ENCODE measurements at regions not wholly inside any gene's neighbourhood (a gene's known extent, or its start where the extent isn't known, plus 50 kb on each side); places are given as distances from the start of the nearest gene placed in this dataset.

- H3K27ac ChIP-seq (ENCODE audit: insufficient read depth, low read depth, low read length): no peak overlapping the region
- H2AFZ ChIP-seq (ENCODE audit: low read depth, low read length): no peak overlapping the region
- no peaks in the 10 kb centered on the region for H3K79me2 ChIP-seq (ENCODE audit: control insufficient read depth, insufficient read depth, low read length)
- H3K4me2 ChIP-seq (ENCODE audit: insufficient read depth, low read length): no peak overlapping the region
- H3K27me3 ChIP-seq (ENCODE audit: control insufficient read depth in 2 of 2, insufficient read depth in 2 of 2, low read length in 2 of 2): peaks cover 0 to 5% of the 10 kb centered on the region in 2 experiments
- H3K9me1 ChIP-seq (replicated peaks; ENCODE audit: control insufficient read depth, extremely low read depth, insufficient read depth, low read length): no peaks in the 10 kb centered on the region
- ChIA-PET POLR2A (no interaction called here), CTCF (no interaction called here)
- dilution Hi-C loops (cut with MboI; ENCODE audit: extremely low pct_ligation_motif_present, low sequenced_read_pairs): no loop called here
- BruUV-seq (replicated peaks): no TSS peak
- H3K4me1 ChIP-seq (ENCODE audit: control insufficient read depth, extremely low read depth, insufficient read depth, low read length): no peaks in the 10 kb centered on the region
- no peak overlapping the region for H3K4me3 ChIP-seq (replicated peaks in 1 of 3; ENCODE audit: insufficient read depth in 1 of 3, low read depth in 1 of 3, low read length in 3 of 3)
- H3K36me3 ChIP-seq (ENCODE audit: control insufficient read depth in 2 of 2, extremely low read depth in 1 of 2, insufficient read depth in 2 of 2, low read length in 2 of 2): no peaks in the 10 kb centered on the region
- no peak for FAIRE-seq
- intact Hi-C loops (cut with micrococcal nuclease): no loop called here
- H3K9ac ChIP-seq (replicated peaks; ENCODE audit: extremely low read depth, insufficient read depth, low read length): no peak overlapping the region
- no peaks in the 10 kb centered on the region for H3K9me3 ChIP-seq (replicated peaks; ENCODE audit: control insufficient read depth, insufficient read depth, low read length)
- TF ChIP-seq POLR2AphosphoS5 (IDR thresholded peaks at IDR 0.05; ENCODE audit: insufficient read depth, low read depth, low read length) (no peak), CTCF (IDR thresholded peaks at IDR 0.05; ENCODE audit: extremely low read depth in 1 of 2, insufficient read depth in 1 of 2, low read depth in 1 of 2, low read length in 2 of 2) (no peak), FOS (IDR thresholded peaks at IDR 0.05; ENCODE audit: borderline replicate concordance, insufficient read depth, low read length) (no peak), POLR2A (IDR thresholded peaks at IDR 0.05; ENCODE audit: low read depth, low read length) (no peak), EZH2 (IDR thresholded peaks at IDR 0.05; ENCODE audit: borderline replicate concordance, low read depth, low read length, severe bottlenecking) (no peak), MYC (IDR thresholded peaks at IDR 0.05; ENCODE audit: low read depth, low read length) (no peak), JUN (IDR thresholded peaks at IDR 0.05; ENCODE audit: borderline replicate concordance, insufficient read depth, insufficient read length, low read depth) (no peak), MAX (IDR thresholded peaks at IDR 0.05; ENCODE audit: insufficient read depth, insufficient read length) (no peak), GATA2 (IDR thresholded peaks at IDR 0.05; ENCODE audit: insufficient read depth, insufficient read length, low read depth, low read length) (no peak)
- no peak for DNase-seq (ENCODE audit: low read depth, low spot score)
- H4K20me1 ChIP-seq (replicated peaks; ENCODE audit: control insufficient read depth, extremely low read depth, insufficient read depth, low read length): no peaks in the 10 kb centered on the region
Observed at GRCh38 chr4:54542540-54543041, 115.2 kb upstream of the KIT start.
